Fibroblast of villous mesenchyme (primary cell): ENCODE measurements at regions not wholly inside any gene's neighbourhood (a gene's known extent, or its start where the extent isn't known, plus 50 kb on each side); places are given as distances from the start of the nearest gene placed in this dataset.
A peak's percentile ranks its signal among the peaks of the same experiment; 100 is the strongest.

Experiments used
- DNase-seq: peaks from one replicate; pipeline ENCODE4 v3.0.0-alpha.2; 2010; ENCODE audit warnings: low read depth
- H3K4me3 ChIP-seq: 2 replicates; pipeline ENCODE4 v1.5.1; 2011; ENCODE audit warnings: low read depth, mild to moderate bottlenecking, low read length
- CTCF ChIP-seq: IDR thresholded peaks from 2 replicates; pipeline ENCODE4 v1.5.1; 2012; ENCODE audit warnings: low read depth, mild to moderate bottlenecking, low read length; ENCODE audit not compliant: insufficient read depth

- TF ChIP-seq CTCF = no peak
- no peak overlapping the region for H3K4me3 ChIP-seq
- no peak for DNase-seq
Observed at GRCh38 chr1:79825551-79825950, 819.0 kb upstream of the ADGRL4 start.

GRCh38 chr1:79822053-79822452, 815.5 kb upstream of the ADGRL4 start:
- DNase-seq = no peak
- no peak overlapping the region for H3K4me3 ChIP-seq
- no peak for TF ChIP-seq CTCF

GRCh38 chr1:79819140-79819539, 812.6 kb upstream of the ADGRL4 start:
- no peak for TF ChIP-seq CTCF
- H3K4me3 ChIP-seq = no peak overlapping the region
- DNase-seq = no peak

GRCh38 chr1:79817031-79817560, 810.6 kb upstream of the ADGRL4 start:
- TF ChIP-seq CTCF = no peak
- H3K4me3 ChIP-seq = no peak overlapping the region
- DNase-seq = no peak

- peak; percentile 5 for DNase-seq
- no peak for TF ChIP-seq CTCF
- H3K4me3 ChIP-seq = no peak overlapping the region
Observed at GRCh38 chr1:79815115-79815514, 808.6 kb upstream of the ADGRL4 start.

GRCh38 chr1:79811173-79811572, 804.6 kb upstream of the ADGRL4 start:
- H3K4me3 ChIP-seq = no peak overlapping the region
- TF ChIP-seq CTCF = no peak
- DNase-seq = peak; percentile 15

GRCh38 chr1:79808816-79809475, 802.4 kb upstream of the ADGRL4 start:
- no peak for TF ChIP-seq CTCF
- no peak overlapping the region for H3K4me3 ChIP-seq
- DNase-seq = no peak
